ENCODE measurements at regions not wholly inside any gene's neighbourhood (a gene's known extent, or its start where the extent isn't known, plus 50 kb on each side); places are given as distances from the start of the nearest gene placed in this dataset.

- TF ChIP-seq YY1 (IDR thresholded peaks at IDR 0.05; ENCODE audit: insufficient read depth, insufficient read length) (no peak), SUZ12 (IDR thresholded peaks at IDR 0.05; ENCODE audit: extremely low read depth, insufficient read depth, insufficient read length) (no peak), ZNF274 (IDR thresholded peaks at IDR 0.05; ENCODE audit: low read depth, low read length) (no peak)
Measured at GRCh38 chr2:234621120-234621519, 124.2 kb upstream of the ARL4C start.

All from NT2/D1 (cell line).